ENCODE measurements at regions not wholly inside any gene's neighbourhood (a gene's known extent, or its start where the extent isn't known, plus 50 kb on each side); places are given as distances from the start of the nearest gene placed in this dataset.
"Not testable (repeated sequence)": the region's sequence is repeated elsewhere in the genome, so short reads cannot be mapped to it uniquely, and the experiment has no call there.

DNA sequence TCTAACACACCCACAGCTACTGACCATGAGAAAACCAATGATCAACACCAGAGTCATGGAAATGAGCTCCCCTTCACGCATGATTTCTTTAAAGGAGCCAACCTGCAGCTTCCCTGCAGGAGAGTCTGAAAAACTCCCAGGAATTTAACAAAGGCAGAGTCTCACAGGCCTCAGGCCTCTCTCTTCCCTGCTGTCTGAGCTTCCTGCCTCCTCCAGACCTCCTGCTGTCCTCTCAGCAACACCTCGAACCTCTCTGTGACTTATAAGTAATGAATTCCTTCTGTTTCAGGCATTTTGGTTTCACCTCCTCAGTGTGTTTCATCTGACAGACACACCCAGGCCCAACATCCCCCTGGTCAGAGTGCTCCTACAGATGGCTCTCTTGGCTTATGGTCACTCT lies 1044.4 kb downstream of the UQCRFS1 start:
- DNase-seq = no peak

DNA sequence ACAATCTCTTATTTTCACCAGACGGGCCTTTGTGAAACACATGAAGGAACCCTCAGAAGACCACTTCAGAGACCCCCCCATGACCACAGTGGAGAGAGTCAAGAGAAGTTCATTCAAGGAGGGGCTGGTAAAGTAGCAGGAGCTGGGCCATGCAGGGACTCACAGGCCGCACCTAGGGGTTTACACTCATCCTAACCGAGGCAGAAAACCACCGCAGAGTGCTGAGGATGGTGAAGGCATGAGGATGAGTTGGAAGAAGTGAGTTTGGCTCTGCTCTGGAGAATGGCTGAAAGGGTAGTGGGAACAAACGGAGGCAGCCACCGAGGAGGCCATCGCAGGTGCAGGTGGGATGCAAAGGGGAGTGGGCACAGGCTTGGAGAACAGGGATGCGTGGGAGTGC lies 1046.9 kb downstream of the UQCRFS1 start:
- no peak for DNase-seq

DNA sequence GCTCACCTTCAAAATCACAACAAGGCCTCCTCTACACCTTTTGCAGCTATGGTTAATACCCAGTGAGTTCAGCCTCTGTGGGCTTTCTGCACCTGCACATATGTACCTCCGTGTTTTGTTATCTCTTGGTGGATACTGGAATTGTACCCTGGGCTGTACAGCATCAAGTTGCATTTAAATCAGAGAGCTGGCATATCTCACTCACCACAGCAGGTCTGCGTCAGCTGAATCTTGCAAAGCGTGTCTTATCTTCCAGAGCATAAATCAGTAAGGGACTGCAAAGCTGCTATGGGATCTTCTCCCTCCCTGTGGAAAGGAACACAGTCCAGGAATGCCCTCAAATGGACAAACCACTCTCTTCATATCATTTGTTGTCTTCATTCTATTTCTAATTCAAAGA lies 1048.7 kb downstream of the UQCRFS1 start:
- DNase-seq = no peak

DNA sequence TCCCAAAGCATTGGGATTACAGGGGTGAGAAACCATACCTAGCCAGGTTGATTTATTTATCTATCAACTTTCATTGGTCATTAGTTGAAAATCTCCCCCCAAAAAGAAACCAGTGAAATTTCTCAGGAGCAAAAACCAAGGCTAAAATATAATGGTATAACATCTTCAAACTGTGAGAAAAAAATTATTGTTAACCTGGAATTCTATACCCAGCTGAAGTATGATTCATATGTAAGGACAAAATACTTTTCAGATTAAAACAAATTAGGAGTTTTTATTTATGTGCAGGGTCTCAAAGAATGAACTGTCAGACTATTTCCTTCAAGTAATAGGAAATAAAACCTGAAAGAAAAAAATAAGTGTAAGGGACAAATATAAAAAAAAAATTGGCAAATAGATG lies 1053.9 kb downstream of the UQCRFS1 start:
- DNase-seq = no peak

DNA sequence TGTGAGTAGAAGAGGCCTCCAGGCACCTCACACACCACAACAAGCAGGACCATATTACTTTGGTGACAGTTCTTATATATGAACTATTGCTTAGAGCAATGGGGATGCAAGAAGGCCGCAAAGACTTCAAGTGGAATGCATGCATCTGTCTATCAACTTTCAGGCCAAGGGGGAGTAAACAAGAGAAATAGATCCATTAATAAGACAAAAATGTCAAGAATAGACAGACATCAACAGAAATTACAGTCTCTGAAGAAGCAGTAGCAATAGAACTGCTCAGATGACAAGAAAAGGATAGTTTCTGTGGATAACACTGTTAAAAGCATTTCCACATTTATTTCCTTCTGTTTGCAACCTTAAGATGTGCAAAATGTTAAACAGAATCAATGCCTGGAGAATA lies 1057.7 kb downstream of the UQCRFS1 start:
- no peak for DNase-seq

DNA sequence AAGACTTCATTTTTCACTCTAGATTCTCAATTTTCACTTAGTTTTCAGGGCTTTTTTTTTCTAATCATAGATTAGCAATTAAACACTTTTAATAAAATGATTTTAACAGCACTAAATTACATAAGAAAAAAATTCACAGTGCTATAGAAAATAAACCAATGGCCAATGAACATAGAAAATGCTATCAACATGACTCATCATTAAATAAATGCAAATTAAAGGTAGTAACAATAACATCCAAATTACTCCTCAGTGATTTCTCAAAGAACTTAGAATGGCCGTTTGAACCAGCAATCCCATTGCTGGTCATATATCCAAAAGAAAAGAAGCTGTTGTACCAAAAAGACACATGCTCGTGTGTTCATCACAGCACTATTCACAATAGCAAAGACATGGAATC lies 1058.9 kb downstream of the UQCRFS1 start:
- no peak for DNase-seq

DNA sequence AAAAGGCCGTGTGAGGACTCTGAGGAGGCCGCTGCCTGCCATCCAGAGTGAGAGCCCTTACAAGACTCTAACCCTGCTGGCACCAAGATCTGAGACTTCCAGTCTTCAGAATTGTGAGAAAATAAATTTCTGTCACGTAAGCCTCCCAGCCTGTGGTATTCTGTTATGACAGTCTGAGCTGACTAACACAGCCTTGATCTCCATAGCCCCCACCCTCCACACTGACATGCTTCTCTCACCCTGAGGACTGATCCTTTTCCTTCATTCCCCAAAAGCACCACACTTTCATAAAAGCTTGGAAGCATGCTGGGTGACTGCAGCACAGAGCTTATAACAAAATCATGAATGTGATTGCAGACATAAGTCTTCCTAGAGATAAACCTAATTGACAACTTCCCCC lies 1059.8 kb downstream of the UQCRFS1 start:
- DNase-seq = no peak

DNA sequence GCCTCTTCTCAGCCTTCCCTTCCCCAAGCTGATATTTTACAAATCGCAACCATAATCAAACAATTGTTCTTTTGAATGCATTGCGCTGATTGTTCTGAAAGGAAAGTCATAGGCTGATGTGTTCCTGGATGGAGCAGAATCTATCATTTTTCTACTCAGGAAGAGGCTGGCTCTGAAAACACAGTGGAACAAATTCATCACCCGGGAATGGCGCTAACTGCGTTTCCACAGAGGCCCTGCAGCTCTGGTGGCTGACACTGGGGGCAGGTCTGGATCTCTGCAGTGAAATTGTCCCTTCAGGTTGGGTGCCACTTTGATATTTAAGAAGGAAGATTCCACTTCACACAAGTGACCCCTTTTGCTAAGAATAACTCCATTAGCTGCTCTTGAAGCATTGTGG lies 1060.8 kb downstream of the UQCRFS1 start:
- DNase-seq = no peak

DNA sequence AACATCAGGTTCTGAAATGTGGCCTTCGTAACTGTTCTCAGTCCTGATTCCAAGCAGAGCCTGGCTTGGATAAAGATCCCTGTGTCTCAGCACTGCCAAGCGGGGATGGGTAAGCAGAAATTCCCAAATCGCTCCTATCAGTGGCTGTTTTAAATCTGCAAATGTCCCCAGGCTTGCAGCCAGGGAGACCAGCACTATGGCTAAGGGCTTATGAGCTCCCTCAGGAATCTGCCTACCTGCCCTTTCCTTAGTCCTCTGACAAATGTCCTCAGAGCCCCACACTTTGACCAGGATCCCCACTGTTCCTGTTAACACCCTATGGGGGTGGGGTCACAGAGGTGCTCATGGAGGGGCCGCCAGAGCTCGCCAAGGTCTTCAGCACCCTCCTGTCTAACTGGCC lies 1062.8 kb downstream of the UQCRFS1 start:
- no peak for DNase-seq

DNA sequence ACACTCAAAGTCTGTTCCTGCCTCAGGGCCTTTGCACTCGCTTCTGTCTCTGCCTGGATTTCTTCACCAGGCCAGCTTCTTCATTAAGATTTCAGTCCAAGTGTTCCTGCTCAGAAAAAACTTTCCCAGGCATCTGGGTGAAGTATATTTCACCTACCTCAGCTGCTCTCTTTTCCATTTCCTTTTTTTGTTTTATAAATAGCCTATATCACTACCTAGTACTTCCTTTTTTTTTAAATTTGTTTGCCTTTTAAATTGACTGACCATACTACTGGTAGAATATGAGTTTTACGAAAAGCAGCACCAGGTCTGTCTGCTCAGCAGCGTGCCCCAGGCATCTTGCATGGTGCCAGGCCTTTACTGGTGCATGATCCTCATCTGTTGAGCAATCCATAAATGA lies 1064.4 kb downstream of the UQCRFS1 start:
- no peak for DNase-seq

DNA sequence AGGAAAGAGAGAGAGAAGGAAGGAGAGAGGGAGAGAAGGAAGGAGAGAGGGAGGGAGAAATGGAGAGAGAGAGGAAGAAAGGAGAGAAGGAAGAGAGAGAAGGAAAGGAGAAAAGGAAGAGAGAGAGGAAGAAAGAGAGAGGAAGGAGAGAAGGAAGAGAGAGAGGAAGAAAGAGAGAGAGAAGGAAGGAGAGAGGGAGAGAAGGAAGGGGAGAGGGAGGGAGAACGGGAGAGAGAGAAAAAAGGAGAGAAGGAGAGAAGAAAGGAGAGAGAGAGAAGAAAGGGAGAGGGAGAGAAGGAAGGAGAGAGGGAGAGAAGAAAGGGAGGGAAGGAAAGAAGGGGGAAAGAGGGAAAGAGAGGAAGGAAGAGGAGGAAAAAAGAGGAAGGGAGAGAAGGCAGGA lies 1070.7 kb downstream of the UQCRFS1 start:
- no peak for DNase-seq

DNA sequence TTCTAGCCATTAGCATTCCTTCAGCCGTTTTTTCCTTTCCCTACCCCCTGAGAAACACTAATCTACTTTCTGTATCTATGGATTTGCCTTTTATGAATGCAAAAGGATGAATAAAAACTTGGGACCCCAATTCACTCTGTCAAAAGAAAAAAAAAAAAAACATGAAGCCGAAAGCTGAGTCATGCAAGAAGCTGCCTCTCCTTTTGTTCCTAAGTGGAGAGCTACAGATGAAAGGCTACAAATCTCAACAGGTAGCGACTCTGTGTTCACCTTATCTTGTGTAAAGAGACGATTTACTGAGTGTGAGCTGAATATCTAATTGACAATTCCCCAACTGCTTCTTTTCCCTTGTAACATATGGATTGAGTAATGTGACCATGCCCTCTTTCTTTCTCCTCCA lies 1072.8 kb downstream of the UQCRFS1 start:
- DNase-seq = no peak

DNA sequence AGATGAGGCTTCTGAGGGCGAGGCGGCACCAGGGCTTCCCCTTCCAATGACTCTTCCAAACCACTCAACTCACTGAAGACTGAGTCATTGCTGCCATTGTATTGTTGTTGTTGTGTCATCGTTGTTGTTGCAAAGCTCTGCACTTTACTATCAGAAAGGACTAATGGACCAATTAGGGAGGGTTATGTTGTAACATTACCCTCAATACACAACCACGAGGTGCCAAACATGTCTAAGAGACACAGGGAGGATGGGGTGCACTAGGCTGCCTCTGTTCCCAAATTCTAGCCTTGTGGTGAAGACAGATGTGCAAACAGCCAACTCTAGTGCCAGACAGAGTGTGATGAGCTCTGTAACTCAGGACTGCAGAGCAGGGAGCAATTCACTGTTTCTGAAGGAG lies 1075.2 kb downstream of the UQCRFS1 start:
- DNase-seq = no peak

DNA sequence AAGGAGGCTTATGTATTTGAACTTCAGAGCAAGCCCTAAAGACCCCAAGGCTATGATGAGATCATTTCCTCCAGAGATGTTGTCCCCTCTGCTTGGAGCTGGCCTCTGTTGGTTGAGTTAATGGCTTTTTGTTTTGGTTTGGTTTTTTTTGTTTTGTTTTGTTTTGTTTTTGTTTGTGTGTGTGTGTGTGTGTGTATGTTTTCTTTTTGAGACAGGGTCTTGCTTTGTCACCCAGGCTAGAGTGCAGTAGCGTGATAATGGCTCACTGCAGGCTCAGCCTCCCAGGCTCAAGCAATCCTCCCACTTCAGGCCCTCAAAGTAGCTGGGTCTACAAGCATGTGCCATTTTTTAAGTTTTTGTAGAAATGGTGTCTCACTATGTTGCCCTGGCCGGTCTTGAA lies 1076.2 kb downstream of the UQCRFS1 start:
- DNase-seq = no peak

DNA sequence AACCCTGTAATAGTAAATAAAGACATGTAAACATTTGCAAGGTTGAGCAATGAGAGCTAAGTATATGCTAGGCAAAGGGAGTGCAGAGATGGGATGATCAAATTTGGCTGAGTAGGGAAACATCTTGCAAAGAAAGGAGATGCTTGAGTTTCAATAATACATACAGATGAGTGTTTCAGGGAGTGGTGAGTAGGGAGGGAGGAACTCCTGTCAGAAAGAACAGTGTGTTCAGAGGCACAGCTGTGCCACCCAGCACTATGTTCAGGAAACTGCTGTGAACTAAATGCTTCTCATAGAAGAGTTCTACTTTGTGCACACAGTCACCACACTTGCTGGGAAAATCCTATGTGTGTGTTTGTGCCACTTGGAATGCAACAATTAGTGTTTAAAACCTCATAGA lies 1077.1 kb downstream of the UQCRFS1 start:
- no peak for DNase-seq

DNA sequence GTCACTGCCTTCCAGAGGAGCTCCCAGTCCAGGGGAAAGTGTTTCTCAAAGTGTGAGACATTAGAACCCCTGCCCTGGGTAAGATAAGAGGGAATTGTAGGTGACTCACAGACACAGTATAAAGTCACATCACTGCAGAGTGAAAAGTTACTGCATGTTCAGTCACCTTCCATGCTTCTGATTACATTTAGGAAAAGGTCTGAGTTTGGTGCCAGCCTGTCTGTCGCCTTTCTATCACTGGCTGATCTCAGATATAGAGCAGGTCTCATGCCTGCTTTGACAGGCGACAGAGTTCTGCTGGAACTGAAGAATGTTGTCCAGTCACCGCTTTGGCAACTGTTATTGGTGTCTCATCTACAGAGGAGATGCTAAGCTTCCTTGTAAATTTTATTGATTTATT lies 1078.6 kb downstream of the UQCRFS1 start:
- DNase-seq = no peak

DNA sequence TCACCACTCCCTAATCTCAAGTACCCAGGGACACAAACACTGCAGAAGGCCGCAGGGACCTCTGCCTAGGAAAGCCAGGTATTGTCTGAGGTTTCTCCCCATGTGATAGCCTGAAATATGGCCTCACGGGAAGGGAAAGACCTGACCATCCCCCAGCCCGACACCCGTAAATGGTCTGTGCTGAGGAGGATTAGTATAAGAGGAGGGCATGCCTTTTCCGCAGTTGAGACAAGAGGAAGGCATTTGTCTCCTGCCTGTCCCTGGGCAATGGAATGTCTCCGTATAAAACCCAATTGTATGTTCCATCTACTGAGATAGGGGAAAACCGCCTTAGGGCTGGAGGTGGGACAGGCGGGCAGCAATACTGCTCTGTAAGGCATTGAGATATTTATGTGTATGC lies 1082.1 kb downstream of the UQCRFS1 start:
- not testable (repeated sequence) for DNase-seq

DNA sequence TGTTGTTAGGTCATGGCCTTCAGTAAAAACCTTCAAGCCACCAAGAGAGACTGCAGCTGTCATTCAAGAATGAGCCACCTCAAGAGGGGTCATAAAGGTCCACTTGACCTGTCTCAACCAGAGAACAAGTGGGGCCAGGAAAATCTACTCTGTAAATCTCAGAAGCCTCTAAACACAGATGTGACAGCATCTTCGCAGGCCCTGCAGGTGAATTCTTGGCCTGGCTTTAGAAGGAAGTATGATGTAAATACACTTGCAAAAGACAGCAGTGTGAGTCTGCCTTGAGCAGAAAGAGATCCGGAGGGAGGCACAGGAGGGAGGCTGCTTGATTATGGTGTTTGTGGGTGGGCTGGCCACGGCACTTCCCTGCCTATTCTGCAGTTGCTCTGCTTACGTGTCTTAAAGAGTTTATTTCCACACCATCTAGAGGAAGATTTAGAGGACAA lies 1082.9 kb downstream of the UQCRFS1 start:
- no peak for DNase-seq

DNA sequence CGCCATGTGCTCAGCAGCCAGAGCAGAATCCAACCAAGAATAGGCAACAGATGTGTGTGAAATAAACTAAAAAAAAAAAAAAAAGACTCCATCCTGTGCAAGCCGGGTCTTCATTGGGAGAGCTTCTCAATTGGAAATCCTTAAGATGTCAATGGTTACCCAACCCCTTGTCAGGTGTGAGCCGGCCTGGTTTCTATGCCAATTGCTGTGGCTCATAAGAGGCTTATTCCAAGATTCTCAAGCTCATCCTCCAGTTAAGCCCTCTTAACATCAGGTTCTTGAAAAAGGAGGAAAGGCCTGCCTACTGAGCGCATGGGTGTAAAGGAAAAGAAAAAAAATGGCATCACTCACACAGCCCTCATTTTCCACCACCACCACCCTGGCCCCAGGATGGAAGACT lies 1084.6 kb downstream of the UQCRFS1 start:
- no peak for DNase-seq

DNA sequence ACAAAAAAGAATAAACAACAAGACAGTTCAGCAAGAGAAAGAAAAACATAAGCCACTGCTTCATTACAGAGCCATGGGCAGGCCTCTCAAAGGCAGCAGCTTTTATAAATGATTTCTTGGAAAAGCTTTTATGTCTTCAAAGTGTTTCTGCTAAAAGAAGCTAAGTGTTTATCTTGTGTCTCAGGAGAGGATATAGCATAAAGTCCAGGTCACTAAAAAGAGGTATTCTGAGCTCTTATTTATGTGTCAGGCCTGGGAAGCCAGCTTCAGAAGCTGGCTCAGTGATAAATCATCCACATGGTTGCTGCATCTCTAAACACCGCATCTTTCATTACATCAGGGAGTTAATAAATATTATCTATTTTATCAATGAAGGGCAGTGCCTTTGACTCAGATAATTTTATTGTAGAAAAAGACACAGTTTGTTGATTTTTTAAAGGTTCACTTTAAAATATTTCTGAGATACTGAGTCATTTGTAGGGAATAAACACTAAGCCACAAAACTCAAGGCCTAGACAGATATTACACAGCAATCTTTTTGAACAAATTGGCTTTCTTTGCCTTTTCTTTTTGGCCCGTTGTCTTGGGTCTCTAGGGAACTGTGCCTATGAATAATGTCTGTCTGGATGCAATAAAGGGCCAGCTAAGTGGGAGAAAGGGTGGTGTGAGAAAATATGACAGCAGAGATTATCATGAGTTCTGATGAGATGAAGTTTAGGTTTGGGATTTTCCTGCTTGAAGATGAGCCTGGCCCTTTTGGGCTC lies 1086.6 kb downstream of the UQCRFS1 start:
- DNase-seq = no peak

DNA sequence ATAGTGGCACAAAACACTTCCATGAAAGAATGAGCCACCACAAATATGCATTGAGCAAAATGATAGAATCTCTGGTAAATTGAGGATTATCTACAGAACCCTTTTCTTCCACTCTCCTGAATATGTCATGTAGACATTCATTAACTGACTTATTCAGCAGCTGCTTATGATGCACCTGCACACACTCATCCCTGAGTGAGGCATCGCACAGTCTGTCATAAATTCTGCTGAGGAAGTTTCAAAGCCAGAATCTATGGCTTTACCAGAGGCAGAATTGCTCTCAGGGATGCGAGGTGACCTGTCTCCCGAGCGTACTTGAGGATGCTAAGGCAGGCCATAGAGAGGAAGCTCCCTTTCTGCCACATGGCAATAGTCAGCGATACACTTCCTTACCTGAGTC lies 1090.2 kb downstream of the UQCRFS1 start:
- DNase-seq = no peak

DNA sequence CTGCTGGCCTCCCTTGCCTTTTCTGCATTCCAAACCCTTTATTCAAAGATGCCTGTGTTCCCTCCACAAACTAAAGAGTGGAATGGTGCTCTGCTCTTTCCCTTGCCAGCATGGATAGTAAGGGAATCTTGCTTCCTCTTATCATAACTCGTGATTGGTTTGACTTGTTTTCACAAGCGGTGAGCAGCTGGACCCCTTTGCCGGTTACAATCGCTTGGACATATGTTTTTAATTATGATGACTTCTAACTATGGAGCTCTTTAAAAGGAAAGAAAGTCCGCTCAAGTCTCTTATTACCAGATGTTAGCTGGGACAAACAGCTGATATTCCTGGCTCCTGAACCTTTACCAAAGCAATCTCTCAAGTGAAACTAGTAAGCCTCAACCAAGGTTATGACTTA lies 1094.7 kb downstream of the UQCRFS1 start:
- no peak for DNase-seq

DNA sequence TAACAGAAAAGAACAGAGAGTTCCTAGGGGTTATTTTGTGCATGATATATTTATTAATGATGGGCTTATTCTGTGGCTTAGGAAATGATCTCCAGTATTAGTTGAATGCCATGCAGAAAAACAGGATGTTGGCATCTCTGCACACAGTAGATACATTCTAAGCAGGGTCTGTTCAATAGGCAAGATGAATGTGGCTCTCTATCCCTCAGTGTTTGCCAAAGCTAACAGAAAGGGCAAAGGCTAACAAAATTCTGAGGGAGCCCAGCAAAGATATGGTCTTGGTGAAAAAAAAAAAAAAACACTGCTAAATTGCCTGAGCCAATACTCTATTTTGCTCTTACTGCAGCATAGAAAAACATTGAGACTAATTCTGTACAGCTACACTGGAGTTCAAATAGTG lies 1095.8 kb downstream of the UQCRFS1 start:
- no peak for DNase-seq

DNA sequence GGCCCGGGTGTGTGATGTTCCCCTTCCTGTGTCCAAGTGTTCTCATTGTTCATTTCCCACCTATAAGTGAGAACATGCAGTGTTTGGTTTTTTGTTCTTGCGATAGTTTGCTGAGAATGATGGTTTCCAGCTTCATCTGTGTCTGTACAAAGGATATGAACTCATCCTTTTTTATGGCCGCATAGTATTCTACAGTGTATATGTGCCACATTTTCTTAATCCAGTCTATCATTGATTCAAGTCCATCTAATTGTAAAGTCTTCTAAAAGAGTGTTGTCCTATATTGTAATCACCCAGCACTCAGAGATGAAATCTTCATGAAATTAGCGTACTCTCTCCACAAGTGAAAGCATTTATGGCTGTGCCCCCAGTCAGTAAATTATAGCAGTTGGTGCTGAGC lies 1096.6 kb downstream of the UQCRFS1 start:
- DNase-seq = not testable (repeated sequence)

DNA sequence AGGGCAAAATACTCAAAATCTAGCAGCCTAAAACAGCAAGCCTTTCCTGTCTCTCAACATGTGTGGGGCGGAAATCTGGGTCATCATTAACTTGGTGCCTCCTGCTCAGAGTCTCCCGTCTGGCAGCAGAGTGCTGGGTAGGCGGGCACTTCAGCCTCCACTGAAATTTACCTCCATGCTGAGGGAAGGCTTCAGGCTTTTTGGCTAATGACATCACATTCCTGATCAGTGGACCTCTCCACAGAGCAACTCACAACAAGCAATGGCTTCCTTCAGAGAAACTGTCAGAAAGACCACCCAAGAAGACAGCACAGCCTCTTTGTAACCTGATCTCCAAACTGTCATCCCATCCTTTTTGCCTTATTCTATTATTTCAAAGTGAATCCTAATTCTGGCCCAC lies 1109.0 kb downstream of the UQCRFS1 start:
- no peak for DNase-seq
